Gastrocnemius medialis (tissue), 4 donors: ENCODE measurements at regions not wholly inside any gene's neighbourhood (a gene's known extent, or its start where the extent isn't known, plus 50 kb on each side); places are given as distances from the start of the nearest gene placed in this dataset.

Experiments used
- CTCF ChIP-seq, 5 experiments: fragments of 450-650 bp in 3 of 5; fragments of 200-600 bp in 2 of 5; sonication (generic) in 2 of 5; IDR thresholded peaks in 4 of 5; conservative IDR thresholded peaks in 1 of 5; 1 replicate in 4 of 5; 2 replicates in 1 of 5; pipeline ENCODE4 v1.5.1; 2016 to 2019; ENCODE audit warnings: antibody characterized with exemption in 5 of 5, mild to moderate bottlenecking in 3 of 5, moderate library complexity in 3 of 5
- POLR2A ChIP-seq, 2 donors: fragments of 450-650 bp; IDR thresholded peaks; one replicate each; pipeline ENCODE4 v1.6.1; 2017; ENCODE audit warnings: antibody characterized with exemption in 2 of 2, mild to moderate bottlenecking in 2 of 2, moderate library complexity in 2 of 2

DNA sequence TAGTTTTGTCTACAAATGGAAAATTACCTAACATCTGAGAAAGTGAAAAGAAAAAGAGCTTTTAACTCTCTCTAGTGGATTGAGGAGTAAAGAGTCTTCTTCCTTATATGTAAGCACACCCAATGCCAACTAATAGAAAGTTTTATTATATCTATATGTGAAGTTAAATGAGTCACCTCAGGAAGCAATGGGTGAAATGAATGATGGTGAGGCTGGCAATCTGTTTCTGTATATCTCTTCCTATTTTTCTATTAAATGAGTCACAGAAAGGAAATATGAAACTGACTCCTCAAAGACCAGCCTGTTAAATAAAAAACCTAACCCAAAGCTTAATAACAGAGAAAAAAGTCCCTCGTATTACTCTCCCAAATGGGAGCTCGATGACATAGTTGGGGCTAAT lies 71.3 kb downstream of the OTOR start:
- TF ChIP-seq CTCF (IDR thresholded peaks at IDR 0.05 in 4 of 5, conservative IDR thresholded peaks at IDR 0.05 in 1 of 5) (no peak), POLR2A (IDR thresholded peaks at IDR 0.05) (no peak)
